ENCODE measurements at regions not wholly inside any gene's neighbourhood (a gene's known extent, or its start where the extent isn't known, plus 50 kb on each side); places are given as distances from the start of the nearest gene placed in this dataset.

- Histone ChIP-seq H3K9ac (ENCODE audit: low read length) (no peak overlapping the region), H3K4me3 (ENCODE audit: low read length) (no peak overlapping the region), H4K20me1 (ENCODE audit: insufficient read depth) (no peaks in the 10 kb centered on the region), H3K4me2 (ENCODE audit: low read length) (no peak overlapping the region), H3F3A (ENCODE audit: insufficient read depth, low read length, poor library complexity, severe bottlenecking) (no peaks in the 10 kb centered on the region), H3K27ac (ENCODE audit: low read length) (no peak overlapping the region), H3K9me2 (ENCODE audit: insufficient read depth, low read length) (no peaks in the 10 kb centered on the region), H3K27me3 (ENCODE audit: insufficient read depth, low read depth, low read length) (no peaks in the 10 kb centered on the region), H3K9me3 (ENCODE audit: low read length) (no peaks in the 10 kb centered on the region), H2AFZ (ENCODE audit: low read depth, low read length) (no peak overlapping the region), H3K79me2 (replicated peaks; ENCODE audit: insufficient read depth, low read length) (no peaks in the 10 kb centered on the region), H3K36me3 (ENCODE audit: insufficient read depth, low read length) (no peaks in the 10 kb centered on the region)
- TF ChIP-seq CTCF (IDR thresholded peaks at IDR 0.05; ENCODE audit: poor library complexity, severe bottlenecking) (no peak), EP300 (conservative IDR thresholded peaks at IDR 0.05; ENCODE audit: poor library complexity, severe bottlenecking) (no peak), RAD21 (conservative IDR thresholded peaks at IDR 0.05) (no peak), POLR2AphosphoS5 (IDR thresholded peaks at IDR 0.05) (no peak), SMC3 (conservative IDR thresholded peaks at IDR 0.05; ENCODE audit: poor library complexity) (no peak), EZH2 (IDR thresholded peaks at IDR 0.05; ENCODE audit: borderline replicate concordance, insufficient read depth, low read length, poor library complexity, severe bottlenecking) (no peak), MXI1 (conservative IDR thresholded peaks at IDR 0.05; ENCODE audit: poor library complexity, severe bottlenecking) (no peak), TAF1 (IDR thresholded peaks at IDR 0.05; ENCODE audit: low read depth) (no peak), REST (IDR thresholded peaks at IDR 0.05; ENCODE audit: borderline replicate concordance) (no peak)
Observed at GRCh38 chr4:54585321-54586000, 72.3 kb upstream of the KIT start.

- TF ChIP-seq MXI1 (conservative IDR thresholded peaks at IDR 0.05; ENCODE audit: poor library complexity, severe bottlenecking), result no peak
- Histone ChIP-seq H3K79me2 (replicated peaks; ENCODE audit: insufficient read depth, low read length) (no peaks in the 10 kb centered on the region), H3K36me3 (ENCODE audit: insufficient read depth, low read length) (no peaks in the 10 kb centered on the region), H3K9me2 (ENCODE audit: insufficient read depth, low read length) (no peaks in the 10 kb centered on the region), H3K27me3 (ENCODE audit: insufficient read depth, low read depth, low read length) (no peaks in the 10 kb centered on the region), H3K9ac (ENCODE audit: low read length) (no peak overlapping the region), H4K20me1 (ENCODE audit: insufficient read depth) (no peaks in the 10 kb centered on the region), H3K4me3 (ENCODE audit: low read length) (no peak overlapping the region), H3K27ac (ENCODE audit: low read length) (no peak overlapping the region), H3K4me2 (ENCODE audit: low read length) (no peak overlapping the region), H3K9me3 (ENCODE audit: low read length) (no peaks in the 10 kb centered on the region), H2AFZ (ENCODE audit: low read depth, low read length) (no peak overlapping the region), H3F3A (ENCODE audit: insufficient read depth, low read length, poor library complexity, severe bottlenecking) (no peaks in the 10 kb centered on the region)
Observed at GRCh38 chr4:54586320-54586955, 71.3 kb upstream of the KIT start.

All from neural cell (in vitro differentiated cells).